OCI-LY3 (cell line): ENCODE measurements at regions not wholly inside any gene's neighbourhood (a gene's known extent, or its start where the extent isn't known, plus 50 kb on each side); places are given as distances from the start of the nearest gene placed in this dataset.

Experiments
- EZH2phosphoT487 ChIP-seq: fragments of 200-600 bp; shearing (Covaris generic); IDR thresholded peaks from 2 replicates; pipeline ENCODE4 v1.6.1; 2018; ENCODE audit warnings: antibody characterized with exemption, mixed run types, low read depth
- TF ChIP-seq, protein P1 (sequence below): fragments of 200-600, 300-600 bp; sonication (generic); IDR thresholded peaks from 2 replicates; pipeline ENCODE4 v1.5.1; 2014; ENCODE audit warnings: antibody characterized with exemption, low read length, low read depth

DNA sequence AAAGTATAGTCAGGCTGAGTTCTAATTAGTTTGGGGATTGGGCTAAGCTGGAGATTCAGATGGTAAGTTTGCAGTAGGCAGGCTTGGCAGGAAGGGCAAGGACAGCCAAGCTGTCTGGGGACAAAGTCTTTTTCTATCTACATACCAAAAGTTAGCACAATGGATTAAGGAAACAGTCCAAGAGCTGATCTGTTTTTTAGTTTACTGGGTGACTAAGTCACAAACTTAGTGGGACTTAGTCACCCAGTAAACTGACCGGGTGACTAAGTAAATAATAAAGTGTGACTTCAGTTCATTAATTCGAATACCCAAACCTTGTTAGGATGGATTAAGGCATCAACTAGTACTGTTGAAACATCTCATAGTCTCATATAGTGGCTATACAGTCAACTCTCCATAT lies 1386.0 kb upstream of the CELF4 start:
- TF ChIP-seq, protein P1, sequence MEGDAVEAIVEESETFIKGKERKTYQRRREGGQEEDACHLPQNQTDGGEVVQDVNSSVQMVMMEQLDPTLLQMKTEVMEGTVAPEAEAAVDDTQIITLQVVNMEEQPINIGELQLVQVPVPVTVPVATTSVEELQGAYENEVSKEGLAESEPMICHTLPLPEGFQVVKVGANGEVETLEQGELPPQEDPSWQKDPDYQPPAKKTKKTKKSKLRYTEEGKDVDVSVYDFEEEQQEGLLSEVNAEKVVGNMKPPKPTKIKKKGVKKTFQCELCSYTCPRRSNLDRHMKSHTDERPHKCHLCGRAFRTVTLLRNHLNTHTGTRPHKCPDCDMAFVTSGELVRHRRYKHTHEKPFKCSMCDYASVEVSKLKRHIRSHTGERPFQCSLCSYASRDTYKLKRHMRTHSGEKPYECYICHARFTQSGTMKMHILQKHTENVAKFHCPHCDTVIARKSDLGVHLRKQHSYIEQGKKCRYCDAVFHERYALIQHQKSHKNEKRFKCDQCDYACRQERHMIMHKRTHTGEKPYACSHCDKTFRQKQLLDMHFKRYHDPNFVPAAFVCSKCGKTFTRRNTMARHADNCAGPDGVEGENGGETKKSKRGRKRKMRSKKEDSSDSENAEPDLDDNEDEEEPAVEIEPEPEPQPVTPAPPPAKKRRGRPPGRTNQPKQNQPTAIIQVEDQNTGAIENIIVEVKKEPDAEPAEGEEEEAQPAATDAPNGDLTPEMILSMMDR, result no peak
- TF ChIP-seq EZH2phosphoT487, result no peak
